ENCODE measurements at regions not wholly inside any gene's neighbourhood (a gene's known extent, or its start where the extent isn't known, plus 50 kb on each side); places are given as distances from the start of the nearest gene placed in this dataset.

- H3K36me3 ChIP-seq (ENCODE audit: control insufficient read depth, insufficient read depth, low read length) = no peaks in the 10 kb centered on the region
- no peak for TF ChIP-seq CTCF (IDR thresholded peaks at IDR 0.05; ENCODE audit: insufficient read depth, low read depth, low read length)
- DNase-seq (ENCODE audit: low read depth) = no peak
- ChIA-PET CTCF (interaction anchor here (1.0 kb wide), 1 partner anchor 13 kb away, joined by 3 read pairs; no protein-coding TSS in a partner anchor), POLR2A (no interaction called here)
- no peak overlapping the region for H3K4me3 ChIP-seq (ENCODE audit: low read depth, low read length)
- no peaks in the 10 kb centered on the region for H3K27me3 ChIP-seq (ENCODE audit: control insufficient read depth, insufficient read depth, low read length)
These were observed 156.1 kb upstream of the IVNS1ABP start for GRCh38 chr1:185473186-185473585.

- ChIA-PET CTCF (interaction anchor here (1.1 kb wide), 1 partner anchor 18 kb away, joined by 3 read pairs; no protein-coding TSS in a partner anchor), POLR2A (no interaction called here)
- H3K27me3 ChIP-seq (ENCODE audit: control insufficient read depth, insufficient read depth, low read length) = no peaks in the 10 kb centered on the region
- no peak for TF ChIP-seq CTCF (IDR thresholded peaks at IDR 0.05; ENCODE audit: insufficient read depth, low read depth, low read length)
- H3K36me3 ChIP-seq (ENCODE audit: control insufficient read depth, insufficient read depth, low read length) = no peaks in the 10 kb centered on the region
- no peak overlapping the region for H3K4me3 ChIP-seq (ENCODE audit: low read depth, low read length)
- no peak for DNase-seq (ENCODE audit: low read depth)
These were observed 151.6 kb upstream of the IVNS1ABP start for GRCh38 chr1:185468626-185469025.

- H3K36me3 ChIP-seq (ENCODE audit: control insufficient read depth, insufficient read depth, low read length) = no peaks in the 10 kb centered on the region
- no peak overlapping the region for H3K4me3 ChIP-seq (ENCODE audit: low read depth, low read length)
- no peak for DNase-seq (ENCODE audit: low read depth)
- H3K27me3 ChIP-seq (ENCODE audit: control insufficient read depth, insufficient read depth, low read length) = no peaks in the 10 kb centered on the region
- POLR2A ChIA-PET = no interaction called here
- TF ChIP-seq CTCF (IDR thresholded peaks at IDR 0.05; ENCODE audit: insufficient read depth, low read depth, low read length) = no peak
- CTCF ChIA-PET = interaction anchor here (1.3 kb wide), 1 partner anchor 15 kb away, joined by 3 read pairs; no protein-coding TSS in a partner anchor
These were observed 150.1 kb upstream of the IVNS1ABP start for GRCh38 chr1:185467122-185467521.

DNA sequence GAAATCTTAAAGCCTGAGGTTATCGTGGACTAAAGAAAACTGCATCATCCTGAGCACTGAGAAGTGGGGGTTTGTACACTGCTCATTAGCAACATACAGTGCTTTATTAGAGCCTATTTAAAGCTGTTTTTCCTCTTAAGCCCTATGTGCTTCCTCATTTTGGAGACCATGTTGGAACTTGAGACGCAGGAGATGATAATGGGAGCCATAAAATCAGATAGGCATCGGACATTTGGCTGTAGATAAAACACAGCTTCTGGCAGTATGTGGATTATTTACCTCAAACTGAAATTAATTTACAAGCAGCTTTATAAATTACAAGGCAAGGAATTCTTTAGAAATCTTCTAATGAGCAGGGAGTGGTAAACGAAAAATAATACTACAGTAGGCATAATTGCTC, 147.7 kb upstream of the IVNS1ABP start:
- ChIA-PET POLR2A (no interaction called here), CTCF (no interaction called here)
- Histone ChIP-seq H3K4me3 (ENCODE audit: low read depth, low read length) (no peak overlapping the region), H3K36me3 (ENCODE audit: control insufficient read depth, insufficient read depth, low read length) (no peaks in the 10 kb centered on the region), H3K27me3 (ENCODE audit: control insufficient read depth, insufficient read depth, low read length) (no peaks in the 10 kb centered on the region)
- TF ChIP-seq CTCF (IDR thresholded peaks at IDR 0.05; ENCODE audit: insufficient read depth, low read depth, low read length) = no peak
- DNase-seq (ENCODE audit: low read depth) = no peak

DNA sequence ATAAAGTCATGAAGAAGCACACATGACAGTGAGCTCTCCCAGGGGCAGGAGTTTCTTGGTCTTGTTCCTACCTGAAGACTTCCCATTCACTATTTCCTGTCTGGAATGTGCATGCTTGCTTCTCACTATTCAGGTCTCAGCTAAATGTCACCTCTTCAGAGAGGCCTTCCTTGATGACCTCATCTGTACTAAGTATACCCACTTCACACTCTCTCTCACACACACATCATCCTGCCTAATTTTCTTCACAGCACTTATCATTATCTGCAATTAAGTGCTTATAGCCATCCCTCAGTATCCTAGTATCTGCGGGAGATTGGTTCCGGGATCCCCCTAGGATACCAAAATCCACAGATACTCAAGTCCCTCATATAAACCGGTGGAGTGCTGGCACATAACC, 146.4 kb upstream of the IVNS1ABP start:
- no peaks in the 10 kb centered on the region for H3K27me3 ChIP-seq (ENCODE audit: control insufficient read depth, insufficient read depth, low read length)
- TF ChIP-seq CTCF (IDR thresholded peaks at IDR 0.05; ENCODE audit: insufficient read depth, low read depth, low read length) = no peak
- CTCF ChIA-PET = interaction anchor here (1.1 kb wide), 1 partner anchor 11 kb away, joined by 4 read pairs; no protein-coding TSS in a partner anchor
- no peak for DNase-seq (ENCODE audit: low read depth)
- POLR2A ChIA-PET = no interaction called here
- no peaks in the 10 kb centered on the region for H3K36me3 ChIP-seq (ENCODE audit: control insufficient read depth, insufficient read depth, low read length)
- no peak overlapping the region for H3K4me3 ChIP-seq (ENCODE audit: low read depth, low read length)

Data from BJ (cell line).